Uterus (tissue), 3 donors: ENCODE measurements at regions not wholly inside any gene's neighbourhood (a gene's known extent, or its start where the extent isn't known, plus 50 kb on each side); places are given as distances from the start of the nearest gene placed in this dataset.

Experiments used
- DNase-seq, 2 donors: peaks; one replicate each; pipeline ENCODE4 v3.0.0-alpha.2; 2019 to 2020
- H3K27ac ChIP-seq, 2 donors: fragments of 200-600 bp; sonication (generic); 1 replicate in 1 of 2; 2 replicates in 1 of 2; pipeline ENCODE4 v1.5.1; 2016 to 2018
- H3K27me3 ChIP-seq, 2 donors: fragments of 200-600 bp; sonication (generic); one replicate each; pipeline ENCODE4 v1.5.1; 2018 to 2019; ENCODE audit warnings: control low read depth in 1 of 2
- H3K36me3 ChIP-seq, 2 donors: fragments of 200-600 bp; sonication (generic); one replicate each; pipeline ENCODE4 v1.5.1; 2019; ENCODE audit warnings: control low read depth in 1 of 2
- H3K4me1 ChIP-seq, 2 donors: fragments of 200-600 bp; sonication (generic); one replicate each; pipeline ENCODE4 v1.5.1; 2018 to 2019; ENCODE audit warnings: control low read depth in 1 of 2
- H3K4me3 ChIP-seq, 2 donors: fragments of 200-600 bp; sonication (generic); 1 replicate in 1 of 2; 2 replicates in 1 of 2; pipeline ENCODE4 v1.5.1; 2018 to 2019; ENCODE audit warnings: mild to moderate bottlenecking in 1 of 2
- H3K9me3 ChIP-seq, 2 donors: fragments of 200-600 bp; sonication (generic); one replicate each; pipeline ENCODE4 v1.5.1; 2019; ENCODE audit warnings: control low read depth in 1 of 2
- CTCF ChIP-seq, 4 experiments: fragments of 200-600 bp in 2 of 4; fragments of 450-650 bp in 2 of 4; sonication (generic) in 2 of 4; IDR thresholded peaks; one replicate each; pipeline ENCODE4 v1.5.1; 2016 to 2019; ENCODE audit warnings: antibody characterized with exemption in 4 of 4, mild to moderate bottlenecking in 2 of 4, moderate library complexity in 1 of 4
- POLR2A ChIP-seq, 2 donors: fragments of 450-650 bp; IDR thresholded peaks; one replicate each; pipeline ENCODE4 v1.6.1; 2016; ENCODE audit warnings: antibody characterized with exemption in 2 of 2, mild to moderate bottlenecking in 1 of 2, moderate library complexity in 1 of 2
- intact Hi-C: fragments of 100-400 bp; cut with DNase I; formaldehyde crosslinking; loops from one replicate; pipeline ENCODE4 v1.15.1; 2023; ENCODE audit warnings: low total_unique reads
- donor health status: DM: yes; HTN: yes; CAD: no.

- no peak overlapping the region for H3K27ac ChIP-seq
- H3K27me3 ChIP-seq: no peaks in the 10 kb centered on the region
- H3K4me3 ChIP-seq: no peak overlapping the region
- no peaks in the 10 kb centered on the region for H3K4me1 ChIP-seq
- no peak for DNase-seq
- no peaks in the 10 kb centered on the region for H3K9me3 ChIP-seq
- no peak for TF ChIP-seq CTCF (IDR thresholded peaks at IDR 0.05)
- no peak for TF ChIP-seq POLR2A (IDR thresholded peaks at IDR 0.05)
- intact Hi-C loops: no loop called here
- H3K36me3 ChIP-seq: no peaks in the 10 kb centered on the region
Observed at GRCh38 chr1:36599828-36600227, 117.1 kb upstream of the CSF3R start.

- H3K9me3 ChIP-seq: no peaks in the 10 kb centered on the region
- no peak overlapping the region for H3K27ac ChIP-seq
- intact Hi-C loops: no loop called here
- H3K27me3 ChIP-seq: no peaks in the 10 kb centered on the region
- DNase-seq: no peak
- H3K4me1 ChIP-seq: no peaks in the 10 kb centered on the region
- no peak for TF ChIP-seq CTCF (IDR thresholded peaks at IDR 0.05)
- no peak for TF ChIP-seq POLR2A (IDR thresholded peaks at IDR 0.05)
- no peak overlapping the region for H3K4me3 ChIP-seq
- no peaks in the 10 kb centered on the region for H3K36me3 ChIP-seq
Observed at GRCh38 chr1:36597514-36597913, 114.8 kb upstream of the CSF3R start.

- TF ChIP-seq CTCF (IDR thresholded peaks at IDR 0.05) (no peak), POLR2A (IDR thresholded peaks at IDR 0.05) (no peak)
- Histone ChIP-seq H3K36me3 (no peaks in the 10 kb centered on the region), H3K4me3 (no peak overlapping the region), H3K9me3 (no peaks in the 10 kb centered on the region), H3K27me3 (no peaks in the 10 kb centered on the region), H3K27ac (no peak overlapping the region), H3K4me1 (no peaks in the 10 kb centered on the region)
- intact Hi-C loops: no loop called here
- DNase-seq: no peak
Observed at GRCh38 chr1:36595921-36596320, 113.2 kb upstream of the CSF3R start.

GRCh38 chr1:36595349-36595748 is 112.6 kb upstream of the CSF3R start:
- intact Hi-C loops: no loop called here
- no peak for DNase-seq
- H3K36me3 ChIP-seq: no peaks in the 10 kb centered on the region
- no peak for TF ChIP-seq POLR2A (IDR thresholded peaks at IDR 0.05)
- TF ChIP-seq CTCF (IDR thresholded peaks at IDR 0.05): no peak
- H3K4me3 ChIP-seq: no peak overlapping the region
- no peaks in the 10 kb centered on the region for H3K4me1 ChIP-seq
- no peak overlapping the region for H3K27ac ChIP-seq
- no peaks in the 10 kb centered on the region for H3K27me3 ChIP-seq
- H3K9me3 ChIP-seq: no peaks in the 10 kb centered on the region

DNA sequence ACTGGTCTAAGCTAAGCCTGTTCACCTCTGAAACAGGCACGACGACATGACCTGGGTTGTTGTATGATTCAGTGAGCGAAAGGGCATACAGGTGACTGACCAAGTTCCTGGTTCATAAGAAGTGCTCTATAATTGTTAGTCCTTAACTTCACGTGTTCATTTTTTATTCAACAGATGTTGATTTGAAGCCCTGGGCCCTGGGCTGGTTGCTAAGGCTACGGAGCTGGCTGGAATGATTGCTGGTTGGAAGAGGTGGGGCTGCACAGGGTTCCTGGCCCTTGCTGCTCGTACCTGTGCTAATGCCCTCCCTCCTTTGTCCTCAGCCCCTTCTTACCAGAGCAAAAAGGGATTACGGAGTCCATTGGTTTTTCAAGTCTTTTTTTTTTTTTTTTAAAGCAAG is 111.3 kb upstream of the CSF3R start:
- H3K4me1 ChIP-seq: no peaks in the 10 kb centered on the region
- no peak overlapping the region for H3K27ac ChIP-seq
- H3K4me3 ChIP-seq: no peak overlapping the region
- no peaks in the 10 kb centered on the region for H3K36me3 ChIP-seq
- H3K9me3 ChIP-seq: no peaks in the 10 kb centered on the region
- DNase-seq: no peak
- intact Hi-C loops: no loop called here
- H3K27me3 ChIP-seq: no peaks in the 10 kb centered on the region
- TF ChIP-seq POLR2A (IDR thresholded peaks at IDR 0.05) (no peak), CTCF (IDR thresholded peaks at IDR 0.05) (no peak)
